Upper lobe of right lung (tissue), 1 donor: ENCODE measurements at regions not wholly inside any gene's neighbourhood (a gene's known extent, or its start where the extent isn't known, plus 50 kb on each side); places are given as distances from the start of the nearest gene placed in this dataset.

Experiments
- ATAC-seq: fragments of 200-7000 bp; cut with Tn5 transposase; one replicate; pipeline ENCODE4 v1.9.1; 2020; ENCODE audit warnings: mild to moderate bottlenecking, moderate library complexity
- DNase-seq: peaks from one replicate; pipeline ENCODE4 v3.0.0-alpha.2; 2020
- H3K27ac ChIP-seq: fragments of 200-600 bp; one replicate; pipeline ENCODE4 v1.8.0; 2022
- H3K27me3 ChIP-seq: fragments of 200-600 bp; one replicate; pipeline ENCODE4 v1.8.0; 2022; ENCODE audit warnings: mild to moderate bottlenecking
- H3K36me3 ChIP-seq: fragments of 200-600 bp; one replicate; pipeline ENCODE4 v1.8.0; 2022
- H3K4me1 ChIP-seq: fragments of 200-600 bp; one replicate; pipeline ENCODE4 v1.8.0; 2022
- H3K4me3 ChIP-seq: fragments of 200-600 bp; one replicate; pipeline ENCODE4 v1.8.0; 2022; ENCODE audit warnings: mild to moderate bottlenecking
- H3K9me3 ChIP-seq: fragments of 200-600 bp; one replicate; pipeline ENCODE4 v1.8.0; 2022
- CTCF ChIP-seq: fragments of 200-600 bp; IDR thresholded peaks from one replicate; pipeline ENCODE4 v1.8.0; 2022; ENCODE audit warnings: antibody characterized with exemption
- intact Hi-C: fragments of 100-400 bp; cut with DNase I; formaldehyde crosslinking; loops from one replicate; pipeline ENCODE4 v1.11.0; 2022
- donor health status: DM: no; HTN: yes; CAD: no; lungs with severe emphysema.

GRCh38 chr1:67615886-67616285, 69.1 kb upstream of the GADD45A start:
- TF ChIP-seq CTCF, result no peak
- Histone ChIP-seq H3K4me3 (no peak overlapping the region), H3K27me3 (no peaks in the 10 kb centered on the region), H3K27ac (no peak overlapping the region), H3K4me1 (peaks cover 6% of the 10 kb centered on the region), H3K36me3 (no peaks in the 10 kb centered on the region), H3K9me3 (no peaks in the 10 kb centered on the region)
- DNase-seq (no peak), ATAC-seq (no peak)
- intact Hi-C loops, result no loop called here

GRCh38 chr1:67616394-67616985, 68.5 kb upstream of the GADD45A start:
- Histone ChIP-seq H3K4me1 (peaks cover 6% of the 10 kb centered on the region), H3K36me3 (no peaks in the 10 kb centered on the region), H3K9me3 (no peaks in the 10 kb centered on the region), H3K27me3 (no peaks in the 10 kb centered on the region), H3K27ac (no peak overlapping the region), H3K4me3 (no peak overlapping the region)
- TF ChIP-seq CTCF, result no peak
- DNase-seq (no peak), ATAC-seq (no peak)
- intact Hi-C loops, result no loop called here

- peak; percentile 60 for ATAC-seq
- intact Hi-C loops, result no loop called here
- no peak for DNase-seq
- H3K4me1 ChIP-seq, result peaks cover 6% of the 10 kb centered on the region
- TF ChIP-seq CTCF, result no peak
- peak overlapping the region; percentile 58 for H3K27ac ChIP-seq
- H3K36me3 ChIP-seq, result no peaks in the 10 kb centered on the region
- H3K4me3 ChIP-seq, result no peak overlapping the region
- no peaks in the 10 kb centered on the region for H3K9me3 ChIP-seq
- H3K27me3 ChIP-seq, result no peaks in the 10 kb centered on the region
Measured at GRCh38 chr1:67618285-67619018, 66.5 kb upstream of the GADD45A start.

GRCh38 chr1:67619080-67619479, 65.9 kb upstream of the GADD45A start:
- Histone ChIP-seq H3K27me3 (no peaks in the 10 kb centered on the region), H3K4me1 (peaks cover 6% of the 10 kb centered on the region), H3K36me3 (no peaks in the 10 kb centered on the region), H3K27ac (peak overlapping the region; percentile 58), H3K4me3 (no peak overlapping the region), H3K9me3 (no peaks in the 10 kb centered on the region)
- ATAC-seq, result no peak
- intact Hi-C loops, result no loop called here
- DNase-seq, result no peak
- TF ChIP-seq CTCF, result no peak

GRCh38 chr1:67623906-67624305, 61.1 kb upstream of the GADD45A start:
- TF ChIP-seq CTCF, result no peak
- ATAC-seq (no peak), DNase-seq (no peak)
- Histone ChIP-seq H3K4me3 (no peak overlapping the region), H3K27ac (no peak overlapping the region), H3K36me3 (no peaks in the 10 kb centered on the region), H3K4me1 (no peaks in the 10 kb centered on the region), H3K27me3 (no peaks in the 10 kb centered on the region), H3K9me3 (no peaks in the 10 kb centered on the region)
- intact Hi-C loops, result no loop called here
